WERI-Rb-1 (cell line): ENCODE measurements at regions not wholly inside any gene's neighbourhood (a gene's known extent, or its start where the extent isn't known, plus 50 kb on each side); places are given as distances from the start of the nearest gene placed in this dataset.

Experiments used
- DNase-seq: peaks from one replicate; pipeline ENCODE4 v3.0.0-alpha.2; 2020
- H3K27ac ChIP-seq: fragments of 250-450 bp; sonication (Bioruptor Pico); 2 replicates; pipeline ENCODE4 v1.5.1; 2020; ENCODE audit warnings: mild to moderate bottlenecking, moderate library complexity
- H3K27me3 ChIP-seq: fragments of 250-450 bp; sonication (Bioruptor Pico); 2 replicates; pipeline ENCODE4 v1.5.1; 2021; ENCODE audit warnings: mild to moderate bottlenecking, low read depth, moderate library complexity; ENCODE audit not compliant: insufficient read depth, severe bottlenecking
- H3K36me3 ChIP-seq: fragments of 250-450 bp; sonication (Bioruptor Pico); 2 replicates; pipeline ENCODE4 v1.5.1; 2020; ENCODE audit warnings: mild to moderate bottlenecking, moderate library complexity
- H3K4me3 ChIP-seq: 2 replicates; pipeline ENCODE4 v1.5.1; 2011; ENCODE audit warnings: low read depth, mild to moderate bottlenecking, control low read depth, low read length
- H3K9me3 ChIP-seq: fragments of 250-450 bp; sonication (Bioruptor Pico); 2 replicates; pipeline ENCODE4 v1.5.1; 2021; ENCODE audit warnings: mild to moderate bottlenecking, moderate library complexity; ENCODE audit not compliant: severe bottlenecking
- CTCF ChIP-seq: IDR thresholded peaks from 2 replicates; pipeline ENCODE4 v1.5.1; 2011; ENCODE audit warnings: low read depth, mild to moderate bottlenecking, control low read depth, inconsistent platforms, low read length

- Histone ChIP-seq H3K9me3 (no peaks in the 10 kb centered on the region), H3K36me3 (no peaks in the 10 kb centered on the region), H3K4me3 (no peak overlapping the region), H3K27ac (no peak overlapping the region), H3K27me3 (no peaks in the 10 kb centered on the region)
- no peak for DNase-seq
- TF ChIP-seq CTCF, result no peak
Measured at GRCh38 chr3:177437513-177438337, 240.4 kb upstream of the TBL1XR1 start.

DNA sequence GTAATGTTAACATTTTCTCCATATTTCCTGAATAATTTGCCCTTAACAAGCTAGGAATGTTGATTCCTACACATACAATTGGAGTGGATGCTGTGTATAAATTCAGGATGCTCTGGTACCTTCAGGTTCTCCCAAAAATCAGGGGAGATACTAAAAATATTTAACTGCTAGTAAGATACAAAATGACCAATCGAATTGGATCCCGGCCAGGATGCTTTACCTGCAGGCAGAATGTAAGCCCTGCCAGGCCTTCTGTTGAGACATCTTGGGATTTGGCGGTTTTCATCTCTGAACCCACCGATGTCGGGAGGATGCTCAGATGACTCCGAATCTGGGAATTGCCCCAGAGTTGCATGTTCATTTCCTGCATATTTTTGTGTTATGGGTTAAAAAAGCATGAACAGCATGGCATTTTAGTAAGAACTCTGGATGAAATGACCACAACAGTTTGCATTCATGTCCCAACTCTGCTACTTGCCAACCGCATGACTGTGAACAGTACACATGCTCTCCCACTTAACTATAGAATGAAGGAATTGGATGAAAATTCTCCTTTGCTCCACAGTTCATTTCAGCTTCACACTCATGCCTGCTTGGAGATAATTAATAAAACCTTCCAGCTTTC is 241.4 kb upstream of the TBL1XR1 start:
- H3K27me3 ChIP-seq, result no peaks in the 10 kb centered on the region
- no peak overlapping the region for H3K27ac ChIP-seq
- H3K9me3 ChIP-seq, result no peaks in the 10 kb centered on the region
- H3K4me3 ChIP-seq, result no peak overlapping the region
- no peak for DNase-seq
- H3K36me3 ChIP-seq, result no peaks in the 10 kb centered on the region
- no peak for TF ChIP-seq CTCF

DNA sequence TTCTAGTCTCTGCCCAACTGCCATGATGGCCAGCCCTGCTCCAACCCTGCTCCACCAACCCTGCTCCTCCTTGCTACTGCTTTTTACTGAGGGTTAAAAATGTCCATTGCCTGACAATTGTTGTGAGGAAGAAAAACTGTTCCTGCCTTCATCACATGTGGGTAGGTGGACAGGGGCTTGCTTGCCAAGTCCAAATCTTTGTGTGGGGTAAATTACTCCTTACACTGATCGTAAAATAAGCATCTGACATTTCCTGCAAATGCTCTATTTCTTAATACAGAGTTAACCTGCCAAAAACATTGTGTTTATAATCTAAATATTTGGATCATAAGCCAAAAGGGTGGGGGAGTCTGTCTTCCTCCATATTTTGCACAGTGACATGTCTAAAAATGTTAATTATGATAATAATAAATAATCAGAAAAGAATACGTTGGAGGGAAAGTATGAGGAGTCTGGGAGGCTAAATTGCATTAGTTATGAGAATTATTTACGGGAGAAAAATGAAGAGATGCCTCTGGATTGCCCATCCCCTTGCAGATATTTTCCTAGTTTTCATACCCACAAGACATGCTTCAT is 242.5 kb upstream of the TBL1XR1 start:
- no peak for DNase-seq
- H3K36me3 ChIP-seq, result no peaks in the 10 kb centered on the region
- no peak for TF ChIP-seq CTCF
- no peaks in the 10 kb centered on the region for H3K27me3 ChIP-seq
- no peak overlapping the region for H3K27ac ChIP-seq
- no peak overlapping the region for H3K4me3 ChIP-seq
- H3K9me3 ChIP-seq, result no peaks in the 10 kb centered on the region

- no peak for TF ChIP-seq CTCF
- no peaks in the 10 kb centered on the region for H3K9me3 ChIP-seq
- H3K27me3 ChIP-seq, result no peaks in the 10 kb centered on the region
- H3K36me3 ChIP-seq, result no peaks in the 10 kb centered on the region
- H3K4me3 ChIP-seq, result no peak overlapping the region
- no peak for DNase-seq
- H3K27ac ChIP-seq, result no peak overlapping the region
Measured at GRCh38 chr3:177440456-177441104, 243.3 kb upstream of the TBL1XR1 start.

DNA sequence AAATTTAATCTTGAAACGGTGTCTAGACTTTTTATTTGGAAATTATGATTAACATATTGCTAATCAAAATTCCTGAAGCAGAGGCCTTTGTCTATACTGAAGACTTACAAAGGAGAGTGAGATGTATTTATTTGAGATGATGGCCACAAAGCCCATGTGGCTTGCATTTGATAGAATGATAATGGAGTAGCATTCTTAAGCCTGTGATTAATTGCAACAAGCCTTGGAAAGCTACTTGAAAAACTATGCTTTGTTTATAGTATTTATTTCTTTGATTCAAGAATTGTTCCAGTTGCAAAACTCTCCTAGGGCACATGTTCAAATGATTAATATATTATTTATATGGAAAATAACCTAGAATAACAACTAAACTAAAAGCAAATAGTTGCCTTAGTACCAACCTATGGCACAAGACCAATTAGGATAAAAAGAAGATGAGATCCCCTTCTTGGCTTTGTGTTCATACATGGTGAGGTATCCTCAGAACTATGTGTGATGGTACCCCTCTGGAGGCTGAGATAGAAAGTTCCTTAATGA is 244.1 kb upstream of the TBL1XR1 start:
- no peak overlapping the region for H3K4me3 ChIP-seq
- DNase-seq, result no peak
- TF ChIP-seq CTCF, result no peak
- H3K27me3 ChIP-seq, result no peaks in the 10 kb centered on the region
- H3K9me3 ChIP-seq, result no peaks in the 10 kb centered on the region
- no peaks in the 10 kb centered on the region for H3K36me3 ChIP-seq
- no peak overlapping the region for H3K27ac ChIP-seq
